ENCODE measurements at regions not wholly inside any gene's neighbourhood (a gene's known extent, or its start where the extent isn't known, plus 50 kb on each side); places are given as distances from the start of the nearest gene placed in this dataset.

DNA sequence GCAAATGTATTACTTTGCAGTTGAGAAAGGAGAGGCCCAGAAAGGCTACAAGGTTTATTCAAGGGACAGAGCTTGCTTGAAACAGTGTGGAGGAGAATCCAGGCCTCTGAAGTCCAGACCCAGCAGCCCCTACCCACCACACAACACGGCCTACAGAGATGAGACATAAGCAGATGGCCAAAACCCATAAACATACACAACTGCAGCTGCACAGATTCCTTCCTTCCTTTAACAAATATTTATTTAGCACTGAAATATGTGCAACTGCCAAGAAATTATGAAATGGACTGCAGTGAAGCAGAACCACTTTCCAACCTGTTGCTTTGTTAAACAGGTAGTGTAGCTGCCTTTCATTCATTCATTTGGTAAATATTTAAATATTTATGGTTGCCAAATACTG lies 122.3 kb downstream of the SPATA19 start:
- BruUV-seq (replicated peaks), result no TSS peak
- Histone ChIP-seq H2AFZ (ENCODE audit: low read depth, low read length) (no peak overlapping the region), H3K36me3 (ENCODE audit: control insufficient read depth, insufficient read depth, low read length) (no peaks in the 10 kb centered on the region), H3K27me3 (ENCODE audit: control insufficient read depth in 2 of 2, insufficient read depth in 2 of 2, low read length in 2 of 2) (no peaks in the 10 kb centered on the region), H3K4me3 (no peak overlapping the region), H3K9me1 (ENCODE audit: control insufficient read depth, insufficient read depth, low read length) (no peaks in the 10 kb centered on the region), H3K4me1 (replicated peaks in 1 of 2; ENCODE audit: control insufficient read depth in 2 of 2, insufficient read depth in 2 of 2, low read length in 2 of 2) (no peaks in the 10 kb centered on the region), H3K9ac (ENCODE audit: insufficient read depth in 1 of 2, low read depth in 2 of 2, low read length in 2 of 2) (no peak overlapping the region), H3K27ac (ENCODE audit: extremely low read depth, low read depth, low read length) (no peak overlapping the region), H3K9me3 (replicated peaks; ENCODE audit: control insufficient read depth, insufficient read depth, low read depth, low read length) (no peaks in the 10 kb centered on the region), H3K79me2 (ENCODE audit: control insufficient read depth, insufficient read depth, low read length) (no peaks in the 10 kb centered on the region), H3K4me2 (ENCODE audit: insufficient read depth, low read length) (no peak overlapping the region), H4K20me1 (replicated peaks; ENCODE audit: control insufficient read depth, insufficient read depth, low read length) (no peaks in the 10 kb centered on the region)
- POLR2A ChIA-PET, result no interaction called here
- ATAC-seq (no peak), FAIRE-seq (no peak), DNase-seq (ENCODE audit: extremely low read depth in 1 of 4, low spot score in 3 of 4) (no peak)
- CTCF ChIA-PET (ENCODE audit: low intra/inter-chr PET ratio), result no interaction called here
- TF ChIP-seq EZH2 (IDR thresholded peaks at IDR 0.05; ENCODE audit: borderline replicate concordance, low read depth, low read length), result no peak
- TF ChIP-seq SRSF9 (IDR thresholded peaks at IDR 0.05; ENCODE audit: borderline replicate concordance, low read depth, low read length), result no peak
- no peak for TF ChIP-seq ADNP (tag; IDR thresholded peaks at IDR 0.05)
- TF ChIP-seq HNRNPUL1 (IDR thresholded peaks at IDR 0.05; ENCODE audit: low read length), result no peak
- TF ChIP-seq PRMT5 (CRISPR knock-in tag; IDR thresholded peaks at IDR 0.05), result no peak
- no peak for TF ChIP-seq TCFL5 (CRISPR knock-in tag; conservative IDR thresholded peaks at IDR 0.05)
- no peak for TF ChIP-seq CCNT2 (IDR thresholded peaks at IDR 0.05; ENCODE audit: borderline replicate concordance, extremely low read depth, insufficient read length, low read depth, low read length)
- TF ChIP-seq PHF21A (IDR thresholded peaks at IDR 0.05; ENCODE audit: borderline replicate concordance, low read depth), result no peak
- TF ChIP-seq THRAP3 (IDR thresholded peaks at IDR 0.05; ENCODE audit: borderline replicate concordance), result no peak
- no peak for TF ChIP-seq MAZ (CRISPR knock-in tag; conservative IDR thresholded peaks at IDR 0.05 in 1 of 2, IDR thresholded peaks at IDR 0.05 in 1 of 2)
- TF ChIP-seq, protein P1, sequence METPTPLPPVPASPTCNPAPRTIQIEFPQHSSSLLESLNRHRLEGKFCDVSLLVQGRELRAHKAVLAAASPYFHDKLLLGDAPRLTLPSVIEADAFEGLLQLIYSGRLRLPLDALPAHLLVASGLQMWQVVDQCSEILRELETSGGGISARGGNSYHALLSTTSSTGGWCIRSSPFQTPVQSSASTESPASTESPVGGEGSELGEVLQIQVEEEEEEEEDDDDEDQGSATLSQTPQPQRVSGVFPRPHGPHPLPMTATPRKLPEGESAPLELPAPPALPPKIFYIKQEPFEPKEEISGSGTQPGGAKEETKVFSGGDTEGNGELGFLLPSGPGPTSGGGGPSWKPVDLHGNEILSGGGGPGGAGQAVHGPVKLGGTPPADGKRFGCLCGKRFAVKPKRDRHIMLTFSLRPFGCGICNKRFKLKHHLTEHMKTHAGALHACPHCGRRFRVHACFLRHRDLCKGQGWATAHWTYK (CRISPR knock-in tag; IDR thresholded peaks at IDR 0.05), result no peak
- TF ChIP-seq ZEB2 (IDR thresholded peaks at IDR 0.05), result no peak
- no peak for TF ChIP-seq MCM7 (IDR thresholded peaks at IDR 0.05)
- TF ChIP-seq YBX1 (IDR thresholded peaks at IDR 0.05), result no peak
- intact Hi-C loops (cut with micrococcal nuclease), result no loop called here
- in situ Hi-C loops (cut with MboI), result no loop called here
- WGBS (ENCODE audit: insufficient coverage, low coverage, missing lambda C conversion rate), result no CpG with 5 or more reads among the region's 1 CpG
